ENCODE measurements at regions not wholly inside any gene's neighbourhood (a gene's known extent, or its start where the extent isn't known, plus 50 kb on each side); places are given as distances from the start of the nearest gene placed in this dataset.

DNA sequence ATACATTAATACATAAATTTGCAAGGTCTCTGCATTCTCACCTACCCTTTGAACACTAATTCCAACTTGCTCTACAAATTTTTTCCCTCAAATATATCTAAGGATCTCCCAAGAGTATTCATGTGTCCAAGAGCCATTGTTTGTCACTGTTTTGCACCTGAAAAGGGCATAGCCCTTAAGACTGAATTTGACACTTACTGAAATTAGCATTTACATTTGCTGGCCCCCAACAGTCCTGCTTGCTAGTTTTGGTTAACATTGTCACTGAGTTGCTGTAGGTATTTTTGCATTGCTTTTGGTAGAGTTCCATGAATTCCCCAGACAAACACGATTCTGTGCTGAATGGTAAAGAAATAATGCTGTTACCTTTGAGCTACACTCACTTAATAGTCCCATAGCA lies 57.3 kb downstream of the KCNA4 start:
- Mint-ChIP-seq H3K27ac (no peak overlapping the region), H3K4me3 (no peak overlapping the region), H3K4me1 (ENCODE audit: low read depth) (no peaks in the 10 kb centered on the region), H3K27me3 (no peaks in the 10 kb centered on the region), H3K9me3 (peaks cover 6% of the 10 kb centered on the region), H3K36me3 (no peaks in the 10 kb centered on the region)
- POLR2A ChIA-PET, result no interaction called here
- intact Hi-C loops (cut with micrococcal nuclease), result no loop called here
- CTCF ChIA-PET, result no interaction called here
- no peak for DNase-seq

DNA sequence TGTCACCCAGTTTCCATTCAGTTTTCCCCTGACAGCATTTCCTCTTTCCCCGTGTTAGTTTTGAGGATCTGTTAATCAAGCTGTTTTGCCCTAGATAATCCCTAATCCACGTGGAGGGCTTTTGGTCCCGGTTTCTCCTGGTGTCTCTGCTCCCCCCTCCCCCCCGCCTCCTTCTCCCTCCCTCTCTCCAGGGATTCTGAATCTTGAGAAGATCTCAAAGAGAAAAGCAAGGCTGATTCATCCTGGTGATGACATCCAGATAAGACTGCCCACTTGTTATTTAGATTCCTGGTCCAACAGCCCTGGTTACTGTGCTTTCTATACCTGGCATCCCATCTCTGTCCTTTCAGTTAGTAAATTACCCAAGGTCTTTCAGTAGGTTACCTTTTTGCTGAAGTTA lies 59.4 kb downstream of the KCNA4 start:
- Mint-ChIP-seq H3K9me3 (peaks cover 10% of the 10 kb centered on the region), H3K27me3 (no peaks in the 10 kb centered on the region), H3K36me3 (no peaks in the 10 kb centered on the region), H3K4me1 (ENCODE audit: low read depth) (no peaks in the 10 kb centered on the region), H3K4me3 (no peak overlapping the region), H3K27ac (no peak overlapping the region)
- ChIA-PET POLR2A (no interaction called here), CTCF (no interaction called here)
- intact Hi-C loops (cut with micrococcal nuclease), result no loop called here
- DNase-seq, result no peak

DNA sequence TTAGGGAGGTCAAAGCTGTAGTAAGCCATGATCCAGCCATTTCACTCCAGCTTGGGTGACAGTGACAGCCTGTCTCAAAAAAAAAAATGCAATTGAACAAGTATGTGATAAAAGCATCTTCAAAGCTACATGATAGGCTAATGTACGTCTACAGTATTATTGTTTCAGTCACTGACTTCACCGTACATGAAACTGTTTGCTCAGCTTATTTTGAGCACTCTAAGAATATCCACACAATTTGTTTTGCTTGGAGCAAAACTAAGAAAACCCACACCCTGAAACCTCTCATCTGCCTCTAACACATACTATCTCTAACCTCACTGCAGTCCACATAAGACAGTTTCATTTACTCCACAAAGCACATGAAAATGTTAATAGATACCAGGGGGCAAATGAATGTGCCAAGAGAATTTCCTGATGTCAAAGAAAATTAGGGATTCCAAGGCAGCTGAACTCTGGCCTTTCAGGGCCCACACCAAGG lies 60.7 kb downstream of the KCNA4 start:
- Mint-ChIP-seq H3K36me3 (no peaks in the 10 kb centered on the region), H3K4me1 (ENCODE audit: low read depth) (no peaks in the 10 kb centered on the region), H3K9me3 (peaks cover 10% of the 10 kb centered on the region), H3K27ac (no peak overlapping the region), H3K27me3 (no peaks in the 10 kb centered on the region), H3K4me3 (no peak overlapping the region)
- CTCF ChIA-PET, result no interaction called here
- POLR2A ChIA-PET, result no interaction called here
- no peak for DNase-seq
- intact Hi-C loops (cut with micrococcal nuclease), result no loop called here

DNA sequence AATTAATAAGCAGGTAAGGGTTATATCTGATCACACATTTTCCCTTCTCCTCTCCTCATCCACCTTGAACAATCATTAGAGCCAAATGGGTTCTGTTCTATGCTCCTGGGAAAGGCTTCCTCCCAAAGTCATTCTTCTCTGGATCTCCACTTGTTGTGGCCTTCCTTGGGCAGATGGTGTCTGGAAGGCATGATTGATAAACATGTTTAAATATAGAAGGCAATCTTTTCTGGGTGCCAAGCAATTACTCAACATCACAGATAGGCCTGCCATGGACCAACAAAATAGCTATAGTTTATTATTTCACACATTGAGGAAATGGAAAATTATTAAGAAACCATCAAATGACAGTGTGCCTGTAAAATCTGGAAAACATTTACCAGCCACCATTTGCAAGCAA lies 73.5 kb downstream of the KCNA4 start:
- Mint-ChIP-seq H3K27ac (no peak overlapping the region), H3K9me3 (peaks cover 6% of the 10 kb centered on the region), H3K36me3 (no peaks in the 10 kb centered on the region), H3K4me1 (ENCODE audit: low read depth) (no peaks in the 10 kb centered on the region), H3K27me3 (no peaks in the 10 kb centered on the region), H3K4me3 (no peak overlapping the region)
- POLR2A ChIA-PET, result no interaction called here
- DNase-seq, result no peak
- CTCF ChIA-PET, result no interaction called here
- intact Hi-C loops (cut with micrococcal nuclease), result no loop called here

DNA sequence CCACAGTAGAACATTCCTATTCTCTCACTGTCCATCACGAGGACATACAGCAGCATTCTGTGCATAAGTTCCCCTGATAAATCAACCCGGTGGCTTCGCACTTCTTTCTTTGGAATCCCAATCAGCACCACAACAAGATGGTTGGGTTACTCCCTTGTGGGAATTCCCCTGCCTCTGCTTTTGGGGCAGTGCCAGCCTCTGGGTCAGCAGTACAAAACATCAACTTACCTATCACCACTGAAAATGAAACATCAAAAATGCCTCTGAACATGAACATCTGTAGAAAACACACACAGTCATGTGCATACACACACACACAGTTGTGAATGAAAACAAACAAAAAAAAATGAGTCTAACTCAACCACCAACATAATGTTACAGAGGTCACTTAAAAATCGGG lies 79.3 kb downstream of the KCNA4 start:
- H3K9me3 Mint-ChIP-seq, result no peaks in the 10 kb centered on the region
- POLR2A ChIA-PET, result no interaction called here

DNA sequence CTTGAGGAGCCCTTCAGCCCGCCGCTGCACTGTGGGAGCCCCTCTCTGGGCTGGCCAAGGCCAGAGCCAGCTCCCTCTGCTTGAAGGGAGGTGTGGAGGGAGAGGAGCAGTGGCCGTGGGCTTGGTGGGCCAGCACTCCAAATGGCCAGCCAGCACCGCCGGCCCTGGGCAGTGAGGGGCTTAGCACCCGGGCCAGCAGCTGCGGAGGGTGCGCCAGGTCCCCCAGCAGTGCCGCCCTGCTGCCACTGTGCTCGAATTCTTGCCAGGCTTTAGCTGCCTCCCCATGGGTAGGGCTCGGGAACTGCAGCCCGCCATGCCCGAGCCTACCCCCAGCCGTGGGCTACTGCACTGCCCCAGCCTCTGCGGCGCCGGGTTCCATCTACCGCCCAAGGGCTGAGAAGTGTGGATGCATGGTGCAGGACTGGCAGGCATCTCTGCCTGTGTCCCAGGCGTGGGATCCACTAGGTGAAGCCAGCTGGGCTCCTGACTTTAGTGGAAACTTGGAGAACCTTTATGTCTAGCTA lies 82.7 kb downstream of the KCNA4 start:
- Mint-ChIP-seq H3K27me3 (no peaks in the 10 kb centered on the region), H3K36me3 (no peaks in the 10 kb centered on the region), H3K4me3 (no peak overlapping the region), H3K4me1 (ENCODE audit: low read depth) (no peaks in the 10 kb centered on the region), H3K9me3 (peaks cover 6% of the 10 kb centered on the region), H3K27ac (no peak overlapping the region)
- DNase-seq, result no peak
- ChIA-PET POLR2A (no interaction called here), CTCF (no interaction called here)
- intact Hi-C loops (cut with micrococcal nuclease), result no loop called here

More for the DNA sequence above, 79.3 kb downstream of the KCNA4 start:
- CTCF ChIA-PET, result no interaction called here
- Mint-ChIP-seq H3K4me1 (ENCODE audit: low read depth) (no peaks in the 10 kb centered on the region), H3K36me3 (no peaks in the 10 kb centered on the region), H3K27me3 (no peaks in the 10 kb centered on the region), H3K27ac (no peak overlapping the region), H3K4me3 (no peak overlapping the region)
- no peak for DNase-seq
- intact Hi-C loops (cut with micrococcal nuclease), result no loop called here

DNA sequence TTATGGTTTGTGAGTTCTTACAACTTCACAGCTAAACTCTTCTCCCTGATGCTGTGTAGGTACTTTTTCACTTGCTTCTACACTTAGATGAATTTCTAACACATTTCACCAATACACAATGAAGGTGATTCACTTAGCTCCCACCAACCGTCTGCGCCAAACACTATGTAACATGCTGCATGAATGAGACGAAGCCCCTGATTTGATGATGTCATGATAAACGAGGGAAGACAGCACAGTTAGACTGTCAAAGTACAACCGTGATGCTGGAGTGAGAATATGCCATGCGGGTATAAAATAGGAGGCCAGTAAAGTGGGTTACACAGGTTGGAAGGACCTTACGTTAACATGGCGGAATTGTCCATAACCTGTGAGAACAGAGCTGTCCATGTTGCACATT lies 100.8 kb downstream of the KCNA4 start:
- DNase-seq, result no peak
- ChIA-PET CTCF (no interaction called here), POLR2A (no interaction called here)
- H3K27me3 Mint-ChIP-seq, result no peaks in the 10 kb centered on the region
- intact Hi-C loops (cut with micrococcal nuclease), result no loop called here
- peaks cover 3% of the 10 kb centered on the region for H3K9me3 Mint-ChIP-seq
- H3K36me3 Mint-ChIP-seq, result no peaks in the 10 kb centered on the region
- no peak overlapping the region for H3K27ac Mint-ChIP-seq
- H3K4me3 Mint-ChIP-seq, result no peak overlapping the region
- no peaks in the 10 kb centered on the region for H3K4me1 Mint-ChIP-seq (ENCODE audit: low read depth)

DNA sequence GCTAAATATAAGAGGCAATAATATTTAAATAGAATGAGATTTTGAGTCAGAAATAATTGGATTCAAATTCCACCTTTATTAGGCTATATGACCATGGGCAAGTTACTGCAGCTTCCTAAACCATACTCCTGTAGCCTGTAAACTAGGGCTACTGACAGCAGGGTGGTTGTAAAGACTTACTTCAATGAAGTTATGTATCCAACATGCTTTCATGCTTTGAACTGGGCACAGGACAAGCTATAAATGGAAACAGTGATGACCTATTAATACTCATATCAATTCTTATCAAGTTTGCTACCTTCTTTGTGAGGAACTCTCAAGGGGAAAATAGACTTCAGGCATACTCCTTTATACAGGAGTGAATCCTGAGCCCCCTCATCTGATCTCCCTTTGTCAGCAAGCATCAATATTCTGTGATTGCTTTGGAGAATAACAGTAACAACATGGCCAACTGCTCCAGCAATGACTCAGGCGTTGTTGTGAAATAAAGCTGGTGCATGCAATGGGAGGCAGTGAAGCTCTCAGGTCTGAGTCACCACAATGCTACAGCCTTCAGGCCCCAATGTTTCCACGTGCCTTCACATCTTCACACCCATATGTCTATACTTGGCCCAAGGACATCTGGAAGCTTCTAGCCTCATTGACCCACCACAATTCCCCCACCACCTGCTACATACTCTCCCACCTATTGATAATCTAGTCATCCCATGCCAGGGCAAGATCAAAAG lies 102.5 kb downstream of the KCNA4 start:
- POLR2A ChIA-PET, result no interaction called here
- Mint-ChIP-seq H3K27me3 (no peaks in the 10 kb centered on the region), H3K36me3 (no peaks in the 10 kb centered on the region), H3K9me3 (peaks cover 4% of the 10 kb centered on the region), H3K27ac (no peak overlapping the region), H3K4me1 (ENCODE audit: low read depth) (no peaks in the 10 kb centered on the region), H3K4me3 (no peak overlapping the region)
- CTCF ChIA-PET, result no interaction called here
- no peak for DNase-seq
- intact Hi-C loops (cut with micrococcal nuclease), result no loop called here

DNA sequence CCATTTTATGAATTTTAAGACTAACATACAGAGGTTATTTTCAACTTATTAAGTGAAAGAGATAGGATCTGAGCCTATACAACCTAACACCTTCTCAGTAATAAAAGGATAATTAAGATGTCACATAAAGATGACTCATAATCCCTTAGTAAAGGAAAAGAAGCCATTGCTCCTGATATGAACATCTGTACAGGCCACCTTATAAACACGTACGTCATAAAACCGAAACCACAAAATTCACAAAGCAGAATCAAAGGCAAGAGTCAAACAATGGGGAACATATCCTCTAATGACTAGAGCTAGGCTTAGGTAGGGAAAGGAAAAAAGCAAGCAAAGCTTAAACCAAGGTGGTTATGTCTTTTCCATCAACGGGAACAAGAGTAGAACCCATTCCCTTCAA lies 103.5 kb downstream of the KCNA4 start:
- peaks cover 4% of the 10 kb centered on the region for H3K9me3 Mint-ChIP-seq
- no peak overlapping the region for H3K4me3 Mint-ChIP-seq
- H3K27me3 Mint-ChIP-seq, result no peaks in the 10 kb centered on the region
- no peaks in the 10 kb centered on the region for H3K4me1 Mint-ChIP-seq (ENCODE audit: low read depth)
- ChIA-PET CTCF (no interaction called here), POLR2A (no interaction called here)
- no peak overlapping the region for H3K27ac Mint-ChIP-seq
- H3K36me3 Mint-ChIP-seq, result no peaks in the 10 kb centered on the region
- intact Hi-C loops (cut with micrococcal nuclease), result no loop called here
- DNase-seq, result no peak

DNA sequence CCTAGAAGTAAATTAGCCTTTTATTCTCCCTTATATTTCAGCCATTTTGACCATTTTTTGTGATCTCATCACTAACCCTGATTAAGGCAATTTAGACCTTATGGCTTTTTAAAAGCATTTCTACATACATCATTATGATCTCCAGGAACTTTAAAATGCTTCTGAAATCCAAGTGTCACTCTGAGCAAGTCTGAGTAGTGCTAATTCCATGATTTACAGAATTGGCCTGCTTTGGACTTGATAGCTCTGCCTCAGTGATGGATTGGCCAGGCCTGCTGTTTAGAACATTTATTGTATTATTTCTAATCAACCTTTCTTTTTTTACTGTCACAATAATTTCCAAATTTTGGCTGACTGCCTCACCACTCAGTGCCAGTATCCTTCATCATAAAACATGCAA lies 116.4 kb downstream of the KCNA4 start:
- Mint-ChIP-seq H3K4me3 (no peak overlapping the region), H3K27ac (no peak overlapping the region), H3K9me3 (peaks cover 6% of the 10 kb centered on the region), H3K4me1 (ENCODE audit: low read depth) (no peaks in the 10 kb centered on the region), H3K27me3 (no peaks in the 10 kb centered on the region), H3K36me3 (no peaks in the 10 kb centered on the region)
- ChIA-PET POLR2A (no interaction called here), CTCF (no interaction called here)
- intact Hi-C loops (cut with micrococcal nuclease), result no loop called here
- DNase-seq, result no peak

DNA sequence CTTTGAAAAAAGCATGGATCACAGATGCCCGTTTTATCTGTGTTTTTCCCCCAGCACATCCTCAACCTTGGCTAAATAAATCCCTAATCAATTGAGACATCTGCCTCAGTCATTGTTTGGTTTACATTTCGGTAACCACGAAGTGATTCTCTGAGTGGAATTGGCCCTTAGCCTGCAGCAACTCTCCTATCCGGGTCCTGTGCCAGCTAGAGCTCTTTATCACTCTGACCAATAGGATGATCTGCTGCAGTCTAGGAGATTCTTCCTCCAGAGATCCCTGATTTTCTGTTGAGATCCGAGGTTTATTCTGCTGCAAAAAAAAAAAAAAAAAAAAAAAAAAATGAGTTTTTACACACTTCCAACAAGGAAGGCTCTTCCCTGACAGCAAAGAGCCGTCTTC lies 137.3 kb downstream of the KCNA4 start:
- H3K9me3 Mint-ChIP-seq, result peaks cover 15% of the 10 kb centered on the region
- H3K4me3 Mint-ChIP-seq, result no peak overlapping the region
- ChIA-PET CTCF (no interaction called here), POLR2A (interaction anchor here (0.6 kb wide), 1 partner anchor 164 kb away, joined by 4 read pairs; no protein-coding TSS in a partner anchor)
- no peaks in the 10 kb centered on the region for H3K36me3 Mint-ChIP-seq
- no peaks in the 10 kb centered on the region for H3K4me1 Mint-ChIP-seq (ENCODE audit: low read depth)
- H3K27ac Mint-ChIP-seq, result no peak overlapping the region
- DNase-seq, result no peak
- intact Hi-C loops (cut with micrococcal nuclease), result no loop called here
- no peaks in the 10 kb centered on the region for H3K27me3 Mint-ChIP-seq

DNA sequence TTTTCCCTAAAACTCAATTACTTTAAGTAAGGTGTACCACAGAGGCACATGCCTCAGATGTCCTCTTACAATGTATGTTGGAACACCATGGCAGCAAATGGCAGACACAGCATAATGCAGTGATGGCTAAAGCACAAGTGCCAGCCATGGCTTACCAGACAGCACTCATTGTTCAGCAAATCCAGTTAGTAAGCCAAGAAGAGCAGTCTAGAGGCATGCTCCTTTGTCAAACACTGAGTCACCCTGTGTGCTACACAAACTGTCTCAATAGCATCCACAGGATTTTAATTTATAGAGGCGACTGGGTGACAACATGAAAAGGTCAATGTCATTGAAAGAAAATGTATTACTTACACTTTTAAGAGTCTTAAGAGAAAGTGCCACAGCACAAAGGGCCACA lies 140.6 kb downstream of the KCNA4 start:
- POLR2A ChIA-PET, result no interaction called here
- no peak overlapping the region for H3K27ac Mint-ChIP-seq
- peaks cover 9% of the 10 kb centered on the region for H3K9me3 Mint-ChIP-seq
- no peaks in the 10 kb centered on the region for H3K4me1 Mint-ChIP-seq (ENCODE audit: low read depth)
- H3K4me3 Mint-ChIP-seq, result no peak overlapping the region
- CTCF ChIA-PET, result no interaction called here
- intact Hi-C loops (cut with micrococcal nuclease), result no loop called here
- no peaks in the 10 kb centered on the region for H3K36me3 Mint-ChIP-seq
- no peak for DNase-seq
- no peaks in the 10 kb centered on the region for H3K27me3 Mint-ChIP-seq

DNA sequence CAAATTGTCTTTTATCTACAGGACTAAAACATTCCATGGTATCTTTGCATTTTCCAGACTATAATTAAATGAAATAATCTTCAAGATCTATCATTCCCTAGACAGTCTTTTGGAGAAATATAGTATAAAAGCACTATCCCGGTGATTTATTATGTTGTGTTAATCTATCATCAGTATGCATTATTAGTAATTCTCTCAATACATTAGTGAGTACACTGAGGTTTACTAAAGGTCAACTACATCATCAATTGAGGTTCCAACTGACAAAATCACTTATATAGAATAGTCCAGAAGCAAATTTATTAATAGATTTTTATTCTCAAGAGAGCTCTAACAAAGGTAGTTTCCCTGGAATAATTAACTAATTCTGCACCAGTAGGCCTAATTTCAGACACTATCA lies 169.6 kb downstream of the KCNA4 start:
- intact Hi-C loops (cut with micrococcal nuclease), result no loop called here
- CTCF ChIA-PET, result no interaction called here
- Mint-ChIP-seq H3K27ac (no peak overlapping the region), H3K4me1 (ENCODE audit: low read depth) (no peaks in the 10 kb centered on the region), H3K4me3 (no peak overlapping the region), H3K27me3 (no peaks in the 10 kb centered on the region), H3K9me3 (peaks cover 5% of the 10 kb centered on the region), H3K36me3 (no peaks in the 10 kb centered on the region)
- POLR2A ChIA-PET, result no interaction called here
- DNase-seq, result no peak
